Ascending aorta (tissue), 2 donors: ENCODE measurements at regions not wholly inside any gene's neighbourhood (a gene's known extent, or its start where the extent isn't known, plus 50 kb on each side); places are given as distances from the start of the nearest gene placed in this dataset.

Experiments used
- DNase-seq, 2 donors: peaks; one replicate each; pipeline ENCODE4 v3.0.0-alpha.2; 2019; ENCODE audit warnings: low spot score in 2 of 2
- H3K27ac ChIP-seq, 2 donors: fragments of 200-600 bp; sonication (generic); one replicate each; pipeline ENCODE4 v1.5.1; 2016 to 2017; ENCODE audit warnings: mild to moderate bottlenecking in 1 of 2
- H3K27me3 ChIP-seq: fragments of 200-600 bp; sonication (generic); one replicate; pipeline ENCODE4 v1.5.1; 2017
- H3K36me3 ChIP-seq, 2 donors: fragments of 200-600 bp; sonication (generic); one replicate each; pipeline ENCODE4 v1.5.1; 2016
- H3K4me1 ChIP-seq, 2 donors: fragments of 200-600 bp; sonication (generic); one replicate each; pipeline ENCODE4 v1.5.1; 2016 to 2017; ENCODE audit warnings: mild to moderate bottlenecking in 1 of 2
- H3K4me3 ChIP-seq, 2 donors: fragments of 200-600 bp; sonication (generic); one replicate each; pipeline ENCODE4 v1.5.1; 2016 to 2017; ENCODE audit warnings: mild to moderate bottlenecking in 1 of 2
- H3K9me3 ChIP-seq, 2 donors: fragments of 200-600 bp; sonication (generic); one replicate each; pipeline ENCODE4 v1.5.1; 2016
- CTCF ChIP-seq, 3 experiments: fragments of 200-600 bp in 2 of 3; fragments of 450-650 bp in 1 of 3; sonication (generic) in 2 of 3; IDR thresholded peaks; one replicate each; pipeline ENCODE4 v1.5.1; 2016 to 2019; ENCODE audit warnings: antibody characterized with exemption in 3 of 3, mild to moderate bottlenecking in 1 of 3, moderate library complexity in 1 of 3
- intact Hi-C: fragments of 100-400 bp; cut with DNase I; formaldehyde crosslinking; loops from one replicate; pipeline ENCODE4 v1.15.1; 2023

- no peaks in the 10 kb centered on the region for H3K36me3 ChIP-seq
- no peaks in the 10 kb centered on the region for H3K27me3 ChIP-seq
- peaks cover 4 to 35% of the 10 kb centered on the region in 2 donors for H3K4me1 ChIP-seq
- intact Hi-C loops = no loop called here
- DNase-seq = no peak
- H3K4me3 ChIP-seq = no peak overlapping the region
- TF ChIP-seq CTCF (IDR thresholded peaks at IDR 0.05) = no peak
- H3K27ac ChIP-seq = no peak overlapping the region
- H3K9me3 ChIP-seq = no peaks in the 10 kb centered on the region
These were observed 482.2 kb upstream of the KLF6 start for GRCh38 chr10:4267086-4267773.

GRCh38 chr10:4266416-4267085 lies 481.5 kb upstream of the KLF6 start:
- Histone ChIP-seq H3K27ac (no peak overlapping the region), H3K4me1 (peaks cover 4 to 32% of the 10 kb centered on the region in 2 donors), H3K4me3 (no peak overlapping the region), H3K27me3 (no peaks in the 10 kb centered on the region), H3K9me3 (no peaks in the 10 kb centered on the region), H3K36me3 (no peaks in the 10 kb centered on the region)
- intact Hi-C loops = no loop called here
- TF ChIP-seq CTCF (IDR thresholded peaks at IDR 0.05) = no peak
- no peak for DNase-seq

GRCh38 chr10:4265964-4266363 lies 481.0 kb upstream of the KLF6 start:
- no peaks in the 10 kb centered on the region for H3K36me3 ChIP-seq
- H3K27ac ChIP-seq = no peak overlapping the region
- no peak for DNase-seq
- H3K4me1 ChIP-seq = peaks cover 4 to 31% of the 10 kb centered on the region in 2 donors
- no peak for TF ChIP-seq CTCF (IDR thresholded peaks at IDR 0.05)
- intact Hi-C loops = no loop called here
- no peaks in the 10 kb centered on the region for H3K27me3 ChIP-seq
- no peak overlapping the region for H3K4me3 ChIP-seq
- H3K9me3 ChIP-seq = no peaks in the 10 kb centered on the region

- intact Hi-C loops = loop anchor here (5.0 kb wide), 1 partner anchor 78 kb away; no protein-coding TSS in a partner anchor
These were observed 479.3 kb upstream of the KLF6 start for GRCh38 chr10:4264209-4264865.

GRCh38 chr10:4263601-4263921 lies 478.6 kb upstream of the KLF6 start:
- Histone ChIP-seq H3K27me3 (no peaks in the 10 kb centered on the region), H3K9me3 (no peaks in the 10 kb centered on the region), H3K4me3 (no peak overlapping the region), H3K4me1 (peaks cover 9 to 26% of the 10 kb centered on the region in 2 donors), H3K27ac (peak overlapping the region; percentile 60 to 80), H3K36me3 (no peaks in the 10 kb centered on the region)
- TF ChIP-seq CTCF (IDR thresholded peaks at IDR 0.05) = no peak
- intact Hi-C loops = loop anchor here (5.0 kb wide), 1 partner anchor 79 kb away; no protein-coding TSS in a partner anchor
- no peak for DNase-seq

More at GRCh38 chr10:4264209-4264865, 479.3 kb upstream of the KLF6 start:
- DNase-seq = no peak
- no peak for TF ChIP-seq CTCF (IDR thresholded peaks at IDR 0.05)
- Histone ChIP-seq H3K9me3 (no peaks in the 10 kb centered on the region), H3K27me3 (no peaks in the 10 kb centered on the region), H3K36me3 (no peaks in the 10 kb centered on the region), H3K4me1 (peaks cover 9 to 26% of the 10 kb centered on the region in 2 donors), H3K4me3 (no peak overlapping the region), H3K27ac (peak overlapping the region; percentile 60 to 80)
